NCI-H187 treated with DMSO at 0.1 percent for 48 hours (cell line): ENCODE measurements at regions not wholly inside any gene's neighbourhood (a gene's known extent, or its start where the extent isn't known, plus 50 kb on each side); places are given as distances from the start of the nearest gene placed in this dataset.
"Not testable (repeated sequence)": the region's sequence is repeated elsewhere in the genome, so short reads cannot be mapped to it uniquely, and the experiment has no call there.

Source experiments
- DNase-seq: peaks from one replicate; lab custom pipeline; 2025; lab: John Stamatoyannopoulos, UW

DNA sequence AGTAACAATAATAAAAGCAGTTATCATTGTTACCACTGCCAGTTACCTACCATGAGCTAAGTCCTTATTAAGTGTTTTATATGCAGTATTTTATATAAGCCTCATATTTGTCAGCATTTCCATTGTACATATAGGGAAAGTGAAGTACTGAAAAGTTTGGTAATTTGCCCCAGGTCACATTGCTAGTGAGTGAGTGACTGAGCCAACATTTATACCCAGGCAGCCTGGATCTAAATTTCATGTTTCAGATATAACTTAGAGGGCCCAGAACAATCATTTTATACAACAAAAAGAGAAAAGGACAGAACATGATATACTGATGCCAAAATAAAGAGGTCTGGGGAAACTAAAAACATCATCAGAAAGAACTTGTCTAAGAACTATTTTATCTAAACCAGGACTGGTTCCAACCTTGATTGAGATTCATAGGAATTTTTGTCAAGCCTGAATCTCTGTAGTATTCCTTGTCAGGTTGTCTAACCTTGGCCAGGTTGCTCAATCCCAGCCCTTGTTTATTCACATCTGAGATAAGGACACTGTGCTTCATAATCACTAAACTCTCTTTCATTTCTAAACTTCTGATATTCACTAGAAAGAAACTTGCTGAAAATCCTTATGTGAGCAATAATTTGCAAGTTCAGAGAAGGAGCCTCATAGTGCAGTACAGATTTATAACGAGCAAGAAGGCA lies 308.2 kb downstream of the IPMK start:
- DNase-seq = no peak

DNA sequence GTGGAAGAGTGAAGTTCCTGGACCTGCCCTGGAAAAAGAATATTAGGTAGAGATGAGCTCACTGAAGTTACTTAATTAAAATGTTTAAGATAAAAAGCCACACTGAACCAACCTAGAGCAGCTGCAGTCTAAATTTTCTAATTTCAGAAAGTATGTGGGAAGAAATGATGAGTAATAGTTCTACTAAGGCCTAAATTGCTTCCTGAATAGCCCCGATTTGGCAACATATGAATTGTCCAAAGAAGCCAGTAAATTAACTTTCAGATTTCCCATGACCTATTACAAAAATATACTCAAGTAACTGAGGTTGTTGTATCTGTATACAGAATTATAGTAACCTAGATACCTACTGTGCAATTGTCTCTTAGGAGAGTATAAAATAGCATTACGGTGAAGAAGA lies 312.6 kb downstream of the IPMK start:
- DNase-seq = no peak

DNA sequence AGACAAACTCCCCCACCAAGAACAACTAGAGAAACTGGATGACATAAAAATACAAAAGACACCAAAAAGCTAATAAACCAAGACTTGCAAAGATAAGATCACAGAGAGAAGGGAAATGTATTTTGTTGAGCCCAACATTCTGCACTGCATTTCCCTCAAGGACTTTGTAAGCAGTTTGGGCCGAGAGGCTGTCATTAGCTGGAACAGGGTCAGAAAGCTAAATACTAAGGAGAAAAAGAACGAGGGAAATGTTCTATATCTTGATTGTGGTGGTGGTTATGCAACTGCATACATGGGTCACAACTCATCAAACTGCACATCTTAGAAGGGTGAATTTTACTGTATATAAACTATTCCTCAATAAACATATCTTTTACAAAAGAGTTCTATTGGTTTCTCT lies 315.0 kb downstream of the IPMK start:
- DNase-seq = no peak

DNA sequence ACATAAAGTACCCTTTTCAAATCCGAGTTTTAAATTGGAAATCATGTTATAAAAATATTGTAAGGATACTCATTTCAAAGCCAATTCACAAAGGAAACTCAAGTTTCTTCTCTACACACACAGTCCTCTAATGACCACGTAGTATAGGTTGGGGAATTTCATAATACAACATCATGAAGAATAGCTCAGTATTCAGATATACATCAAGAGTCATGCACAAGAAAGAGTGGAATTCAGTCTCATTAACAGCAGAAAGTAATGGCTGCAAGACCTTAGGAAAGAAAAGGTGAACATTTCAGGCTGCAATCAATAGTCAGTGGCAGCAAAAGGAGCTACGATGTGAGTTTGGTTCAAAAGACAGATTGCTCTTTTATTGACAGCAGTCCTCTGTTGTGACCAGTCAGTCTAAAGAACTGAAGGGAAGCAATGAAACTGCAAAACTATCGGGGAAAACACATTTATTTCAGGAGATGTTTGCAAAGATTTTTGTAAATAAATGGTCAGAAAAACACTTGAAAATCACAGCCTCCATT lies 317.2 kb downstream of the IPMK start:
- DNase-seq = no peak

DNA sequence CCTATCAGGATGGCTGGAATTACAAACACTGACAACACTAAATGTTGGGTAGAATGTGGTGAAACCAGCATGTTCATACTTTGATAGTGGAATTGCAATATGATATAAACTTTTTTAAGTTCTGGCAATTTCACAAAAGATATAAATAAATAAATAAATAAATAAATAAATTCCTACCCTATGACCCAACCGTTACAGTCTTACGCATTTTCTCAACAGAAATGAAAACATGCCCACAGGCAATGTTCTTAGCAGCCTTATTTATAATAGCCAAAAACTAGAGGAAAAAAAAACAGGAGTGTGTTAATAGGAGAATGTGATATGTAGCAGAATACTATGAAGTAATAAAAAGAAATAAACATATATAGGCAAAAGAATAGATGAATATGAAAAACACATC lies 318.9 kb downstream of the IPMK start:
- DNase-seq = no peak

DNA sequence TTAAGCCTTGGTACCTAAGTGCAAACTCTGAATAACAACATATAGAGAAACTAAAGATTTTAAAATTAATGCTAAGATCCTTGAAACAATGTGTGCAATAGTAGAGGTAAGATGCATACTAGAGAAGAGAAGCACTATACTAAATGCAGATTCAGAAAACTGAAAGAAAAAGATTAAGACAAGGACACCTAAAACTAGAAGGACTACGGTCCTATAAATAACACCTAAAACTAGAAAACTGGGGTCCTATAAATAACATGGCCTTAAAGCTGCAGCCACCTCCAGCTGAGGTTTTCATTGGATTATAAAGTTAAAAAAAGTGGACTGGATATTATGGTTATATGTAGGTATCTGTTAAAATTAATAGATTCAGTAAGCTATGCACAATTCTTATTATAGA lies 320.9 kb downstream of the IPMK start:
- DNase-seq = no peak

DNA sequence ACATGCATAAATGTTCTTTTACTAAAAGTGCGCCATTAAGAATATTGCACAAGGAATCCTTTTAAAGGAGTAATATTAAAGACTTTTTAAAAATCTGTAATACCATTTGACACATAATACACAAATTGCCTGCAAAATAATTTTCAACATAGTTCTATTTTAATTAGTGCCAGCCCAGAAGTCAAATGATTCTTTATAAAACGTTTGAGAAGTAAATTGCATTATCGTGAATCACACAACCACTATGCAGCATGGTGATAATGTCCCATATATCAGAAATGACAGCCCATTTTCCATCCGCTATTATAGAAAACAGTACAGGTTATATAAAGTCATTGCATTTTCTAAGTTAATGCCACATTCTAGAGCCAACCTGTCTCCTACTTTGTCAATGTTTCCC lies 324.0 kb downstream of the IPMK start:
- DNase-seq = no peak

DNA sequence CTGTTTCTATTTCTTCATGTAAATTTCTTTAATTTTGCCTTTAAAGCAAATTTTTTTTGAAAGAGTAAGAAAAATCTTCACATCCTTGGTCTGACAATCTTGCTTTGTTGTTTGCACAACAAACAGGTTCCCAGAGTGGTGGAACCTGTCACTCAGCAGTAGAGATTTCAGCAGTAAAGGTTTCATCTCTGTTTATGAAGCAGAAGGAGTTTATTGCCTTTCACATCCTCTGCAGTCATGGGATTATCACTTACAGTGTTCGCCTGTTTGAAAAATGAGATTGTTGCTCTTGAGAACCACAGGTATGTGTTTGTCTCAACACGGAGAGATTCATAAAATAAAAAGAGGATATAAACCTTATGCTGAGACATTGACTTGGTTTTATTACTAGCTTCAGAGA lies 342.6 kb downstream of the IPMK start:
- no peak for DNase-seq

DNA sequence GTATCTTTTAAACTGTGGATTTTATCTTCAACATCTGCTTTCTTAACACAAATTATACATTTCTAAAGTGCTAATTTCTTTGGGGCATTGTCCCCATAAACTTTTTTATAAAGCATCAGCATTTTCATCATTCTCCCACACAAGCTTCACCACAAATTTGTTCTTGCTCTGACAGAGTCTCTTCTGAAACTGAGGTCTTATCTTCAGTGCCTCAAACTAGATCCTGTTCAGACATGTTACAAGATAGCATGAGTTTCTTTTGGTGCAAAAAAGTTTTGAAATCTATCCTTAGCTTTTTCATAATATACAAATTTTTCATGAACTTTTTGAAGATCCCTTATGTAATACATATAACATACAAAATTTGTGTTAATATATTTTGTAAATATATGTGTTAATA lies 346.6 kb downstream of the IPMK start:
- DNase-seq = no peak

DNA sequence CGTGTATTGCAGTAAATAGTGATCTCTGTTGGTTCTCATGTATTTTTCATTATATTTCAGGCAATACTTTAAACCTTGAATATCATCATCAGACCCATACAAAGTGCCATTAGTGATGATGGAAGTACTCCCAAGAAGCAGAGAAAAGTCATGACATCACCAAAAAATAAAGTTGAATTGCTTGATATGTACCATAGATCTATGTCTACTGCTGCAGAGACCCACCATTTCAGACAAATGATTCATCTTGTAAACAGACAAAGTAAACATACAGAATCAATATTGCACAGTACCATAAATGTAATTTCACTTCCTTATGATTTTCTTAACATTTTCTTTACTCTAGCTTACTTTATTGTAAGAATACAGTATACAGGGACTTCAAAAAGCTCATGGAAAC lies 347.8 kb downstream of the IPMK start:
- no peak for DNase-seq

DNA sequence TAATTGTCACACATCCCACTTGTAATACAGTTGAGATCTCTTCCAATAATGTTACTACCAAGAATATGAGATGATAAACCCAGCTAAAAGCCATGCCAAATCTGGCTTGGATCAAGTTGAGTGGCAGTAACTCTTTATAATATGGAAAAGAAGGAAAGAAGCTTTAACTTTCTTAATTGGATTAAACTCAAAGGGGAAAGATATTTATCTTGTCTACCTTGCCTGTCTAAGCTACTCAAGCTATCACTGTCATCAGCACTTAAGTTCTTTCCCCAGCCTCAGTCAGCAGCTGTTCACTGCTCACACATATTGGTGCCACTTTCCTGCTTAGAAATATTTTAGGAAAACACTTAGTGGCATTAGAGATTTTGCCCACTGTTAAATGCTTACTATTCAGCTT lies 350.7 kb downstream of the IPMK start:
- DNase-seq = no peak

DNA sequence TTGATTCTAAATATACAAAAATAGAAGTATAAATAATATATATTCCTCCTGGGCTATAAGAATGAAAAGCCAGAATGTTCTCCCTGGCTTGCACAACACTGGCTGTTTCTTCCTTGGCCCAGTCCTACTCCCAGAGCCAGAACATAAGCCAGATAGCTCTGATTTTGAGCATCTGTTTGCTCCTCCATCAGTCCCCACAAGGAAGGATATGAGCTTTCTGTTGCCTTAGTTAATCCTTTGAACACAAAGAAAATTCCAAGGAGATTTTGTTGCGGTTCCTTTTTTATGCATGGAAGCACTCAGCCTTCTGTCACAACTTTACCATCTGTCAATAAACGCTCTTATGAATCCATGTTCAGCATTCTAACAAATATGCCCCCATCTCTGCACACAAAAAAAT lies 361.8 kb downstream of the IPMK start:
- DNase-seq = no peak

DNA sequence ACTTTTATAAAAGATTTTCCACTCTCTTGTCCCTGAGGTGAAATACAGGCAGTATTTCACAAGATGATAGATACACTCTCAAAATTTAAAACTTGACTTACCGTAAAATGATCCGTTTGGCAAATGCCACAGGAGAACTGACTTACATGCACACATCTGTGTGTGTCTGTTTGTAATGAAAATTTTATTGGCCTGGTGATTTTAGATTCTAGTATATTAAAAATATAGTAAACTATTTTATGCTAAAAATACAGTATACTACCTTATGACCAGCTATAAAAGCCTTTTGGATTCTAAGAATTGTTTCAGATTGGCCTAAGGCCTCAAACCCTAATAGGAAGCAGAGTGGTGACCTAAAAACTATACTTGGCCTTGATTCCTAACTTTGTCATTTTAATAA lies 362.7 kb downstream of the IPMK start:
- no peak for DNase-seq

DNA sequence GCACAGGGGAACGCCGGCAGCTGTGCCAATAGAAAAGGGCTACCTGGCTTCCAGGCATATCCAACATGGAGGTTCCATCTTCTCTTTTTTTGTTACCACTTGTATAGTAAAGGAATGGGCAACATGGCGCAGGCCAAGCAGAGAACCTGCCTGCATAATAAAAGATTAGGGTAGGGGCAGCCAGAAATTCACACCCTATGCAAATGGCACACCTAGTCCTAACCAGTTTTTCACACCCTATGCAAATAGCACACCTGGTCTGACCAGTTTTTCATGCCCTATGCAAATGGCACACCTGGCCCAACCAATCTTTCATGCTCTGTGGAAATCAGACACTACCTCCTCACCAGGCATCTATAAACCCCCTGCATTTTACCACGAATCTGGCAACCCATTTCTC lies 369.5 kb downstream of the IPMK start:
- no peak for DNase-seq

DNA sequence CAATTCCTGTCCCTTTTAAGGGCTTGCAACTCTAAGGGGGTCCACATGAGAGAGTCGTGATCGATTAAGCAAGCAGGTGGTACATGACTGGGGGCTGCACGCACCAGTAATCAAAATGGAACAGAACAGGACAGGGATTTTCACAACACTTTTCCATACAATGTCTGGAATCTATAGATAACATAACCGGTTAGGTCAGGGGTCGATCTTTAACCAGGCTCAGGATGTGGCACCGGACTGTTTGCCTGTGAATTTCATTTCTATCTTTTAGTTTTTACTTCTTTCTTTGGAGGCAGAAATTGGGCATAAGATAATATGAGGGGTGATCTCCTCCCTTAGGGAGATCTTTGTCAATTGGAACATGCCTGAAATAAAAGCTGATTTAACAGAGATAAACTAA lies 370.1 kb downstream of the IPMK start:
- DNase-seq = no peak

DNA sequence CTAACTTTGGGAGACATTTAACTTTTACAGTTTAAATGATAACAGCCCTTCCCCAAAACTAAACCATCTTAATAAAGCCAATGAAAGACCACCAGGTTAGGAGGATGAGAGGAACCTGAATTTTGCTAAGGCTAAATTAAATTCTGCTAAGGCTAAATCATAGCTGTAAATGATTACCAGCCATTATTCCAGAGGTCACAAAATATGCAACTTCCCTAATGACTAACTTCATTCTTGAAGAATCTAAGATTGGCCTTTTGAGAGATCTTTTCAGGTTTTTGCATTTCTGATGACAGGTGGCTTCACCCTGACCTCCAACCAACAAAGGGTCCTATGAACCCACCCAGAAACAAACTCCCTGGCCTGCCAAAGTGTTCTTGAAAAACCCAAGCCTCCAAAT lies 373.3 kb downstream of the IPMK start:
- DNase-seq = no peak

DNA sequence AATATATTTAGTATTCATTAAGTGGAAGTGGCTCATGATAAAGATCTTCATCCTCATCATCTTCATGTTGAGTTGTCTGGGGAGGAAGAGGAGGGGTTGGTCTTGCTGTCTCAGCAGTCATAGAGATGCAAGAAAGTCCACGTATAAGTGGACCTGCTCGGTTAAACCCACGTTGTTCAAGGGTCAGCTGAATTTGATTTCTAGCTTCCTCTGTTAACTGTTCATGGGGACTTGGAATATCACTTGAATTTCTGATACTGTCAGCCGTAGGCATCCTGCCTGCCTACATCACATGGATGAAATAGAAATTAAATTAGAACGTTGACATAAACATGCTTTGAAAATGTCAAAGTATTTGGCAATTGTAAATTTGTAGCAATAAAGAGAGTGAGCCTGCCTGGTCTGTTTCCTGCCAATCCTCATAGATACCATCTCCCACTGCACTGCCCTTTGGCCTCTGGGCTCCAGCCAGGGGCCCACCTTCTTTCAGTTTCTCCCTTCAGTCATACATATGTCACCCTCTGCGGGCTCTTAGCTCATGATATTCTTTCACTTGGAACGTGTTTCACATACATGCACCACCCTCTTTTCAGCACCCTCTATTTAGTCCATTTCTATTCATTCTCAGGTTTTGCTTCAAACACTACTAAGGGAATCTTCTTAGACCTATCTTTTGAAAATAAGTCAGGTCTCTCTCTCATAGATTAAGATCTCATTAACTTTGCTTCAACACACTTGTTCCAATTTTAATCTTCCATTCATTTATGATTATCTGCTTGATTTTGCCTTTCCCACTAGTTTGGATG lies 376.3 kb downstream of the IPMK start:
- no peak for DNase-seq

DNA sequence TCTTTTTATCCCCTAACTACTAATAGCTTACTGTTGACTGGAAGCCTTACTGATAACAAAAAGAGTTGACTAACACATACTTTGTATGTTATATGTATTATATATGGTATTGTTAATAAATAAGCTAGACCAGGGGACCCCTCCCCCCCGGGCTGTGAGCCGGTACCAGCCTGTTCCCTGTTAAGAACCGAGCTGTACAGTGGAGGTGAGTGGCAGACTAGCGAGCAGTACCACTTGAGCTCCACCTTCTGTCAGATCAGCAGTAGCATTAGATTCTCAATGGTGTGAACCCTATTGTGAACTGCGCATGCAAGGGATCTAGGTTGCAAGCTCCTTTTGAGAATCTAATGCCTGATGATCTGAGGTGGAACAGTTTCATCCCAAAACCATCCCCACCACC lies 377.0 kb downstream of the IPMK start:
- DNase-seq = no peak

DNA sequence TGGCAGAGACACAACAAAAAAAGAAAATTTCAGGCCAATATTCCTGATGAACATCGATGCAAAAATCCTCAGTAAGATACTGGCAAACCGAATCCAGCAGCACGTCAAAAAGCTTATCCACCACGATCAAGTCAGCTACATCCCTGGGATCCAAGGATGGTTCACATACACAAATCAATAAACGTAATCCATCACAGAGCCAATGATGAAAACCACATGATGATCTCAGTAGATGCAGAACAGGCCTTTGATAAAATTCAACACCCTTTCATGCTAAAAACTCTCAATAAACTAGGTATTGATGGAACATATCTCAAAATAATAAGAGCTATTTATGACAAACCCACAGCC lies 382.1 kb downstream of the IPMK start:
- DNase-seq = not testable (repeated sequence)

DNA sequence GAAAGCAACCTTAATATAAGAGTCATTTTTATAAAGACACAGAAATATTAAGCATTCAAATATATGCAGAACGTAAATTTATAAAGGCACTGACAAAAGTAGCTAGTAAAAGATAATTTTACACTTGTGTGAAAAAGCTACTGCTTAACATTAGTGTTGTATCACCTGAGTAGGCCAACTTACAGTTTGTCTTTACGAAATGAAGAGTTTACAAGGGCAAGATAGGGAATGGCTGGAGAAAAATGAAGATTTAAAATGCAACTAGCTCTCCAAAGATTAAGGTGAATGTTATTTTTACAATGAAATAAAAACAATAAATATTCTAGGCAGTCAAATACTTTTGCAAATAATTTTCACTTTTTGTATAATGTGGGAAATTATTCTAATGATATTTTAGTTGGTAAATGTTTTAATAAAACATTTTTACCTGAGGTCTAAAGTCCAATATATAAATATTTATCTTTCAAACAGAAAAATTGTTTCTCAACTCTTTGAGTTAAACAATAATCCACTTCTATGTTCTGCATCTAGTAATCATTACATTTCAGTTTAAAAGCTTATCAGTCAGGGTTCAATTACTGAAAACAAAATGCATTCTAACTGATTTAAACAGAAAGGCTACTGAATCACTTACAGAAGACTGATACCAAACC lies 382.6 kb downstream of the IPMK start:
- DNase-seq = no peak

DNA sequence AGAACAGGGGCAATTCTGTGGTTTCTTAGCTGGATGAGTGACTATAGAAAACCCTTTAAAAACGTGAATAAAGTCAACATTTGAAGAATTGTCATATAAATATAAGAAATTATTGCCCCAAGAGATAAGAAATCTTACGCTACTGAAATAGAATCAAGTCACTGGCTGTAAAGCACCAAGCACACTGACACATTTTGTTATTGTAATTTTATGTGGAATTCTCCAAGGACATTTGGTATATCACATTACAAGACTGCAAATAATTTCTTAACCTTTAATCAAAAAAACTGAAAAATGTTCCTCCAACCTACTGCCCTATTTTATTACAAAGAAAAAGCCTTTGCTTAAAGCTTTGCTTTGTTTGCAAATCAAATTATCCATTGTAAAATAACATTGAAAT lies 383.3 kb downstream of the IPMK start:
- no peak for DNase-seq

DNA sequence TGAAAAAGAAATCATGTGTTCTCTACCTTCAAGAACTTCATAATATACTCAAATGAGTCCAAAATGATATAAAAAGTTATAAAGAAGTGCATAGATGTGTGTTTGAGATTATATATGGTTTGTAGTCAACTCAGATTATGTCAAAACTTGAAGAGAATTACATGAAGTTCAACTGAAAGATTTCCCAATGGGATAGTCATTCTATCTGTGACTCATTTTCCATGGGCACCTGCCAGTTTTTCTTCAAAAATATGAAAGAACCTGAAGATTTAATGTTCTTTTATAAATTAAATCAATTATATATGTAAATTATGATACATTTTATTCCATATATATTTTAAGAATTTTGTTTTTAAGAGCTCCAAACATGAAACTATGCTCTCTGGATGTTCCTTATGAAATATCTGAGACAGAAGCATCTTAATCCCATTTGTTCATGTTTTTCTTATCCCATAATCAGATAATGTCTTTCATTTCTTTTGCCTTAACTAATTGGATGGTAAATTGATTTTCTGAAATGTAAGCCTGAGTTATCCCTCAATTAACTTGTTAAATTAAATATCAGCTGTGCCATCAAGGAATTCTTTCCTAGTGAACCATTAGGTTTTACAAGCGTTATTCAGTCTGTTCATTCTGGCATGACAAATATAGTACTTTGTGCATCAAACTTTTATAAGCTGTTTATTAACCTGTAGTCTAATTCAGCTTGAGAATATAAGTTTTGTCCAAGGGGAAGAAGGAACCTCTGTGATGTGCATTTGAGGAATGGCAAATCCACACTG lies 387.1 kb downstream of the IPMK start:
- DNase-seq = no peak
